ENCODE measurements at regions not wholly inside any gene's neighbourhood (a gene's known extent, or its start where the extent isn't known, plus 50 kb on each side); places are given as distances from the start of the nearest gene placed in this dataset.

- peaks cover 4% of the 10 kb centered on the region; the same call in 1 of the 2 replicates for H3K27me3 ChIP-seq
These were observed 151.9 kb upstream of the NRXN3 start for GRCh38 chr14:78018283-78018682.

GRCh38 chr14:78022059-78022458, 148.1 kb upstream of the NRXN3 start:
- H3K4me1 ChIP-seq = no peaks in the 10 kb centered on the region
- no peaks in the 10 kb centered on the region for H3K36me3 ChIP-seq
- peak; percentile 77 for DNase-seq
- no peaks in the 10 kb centered on the region for H3K27me3 ChIP-seq
- TF ChIP-seq, protein P1, sequence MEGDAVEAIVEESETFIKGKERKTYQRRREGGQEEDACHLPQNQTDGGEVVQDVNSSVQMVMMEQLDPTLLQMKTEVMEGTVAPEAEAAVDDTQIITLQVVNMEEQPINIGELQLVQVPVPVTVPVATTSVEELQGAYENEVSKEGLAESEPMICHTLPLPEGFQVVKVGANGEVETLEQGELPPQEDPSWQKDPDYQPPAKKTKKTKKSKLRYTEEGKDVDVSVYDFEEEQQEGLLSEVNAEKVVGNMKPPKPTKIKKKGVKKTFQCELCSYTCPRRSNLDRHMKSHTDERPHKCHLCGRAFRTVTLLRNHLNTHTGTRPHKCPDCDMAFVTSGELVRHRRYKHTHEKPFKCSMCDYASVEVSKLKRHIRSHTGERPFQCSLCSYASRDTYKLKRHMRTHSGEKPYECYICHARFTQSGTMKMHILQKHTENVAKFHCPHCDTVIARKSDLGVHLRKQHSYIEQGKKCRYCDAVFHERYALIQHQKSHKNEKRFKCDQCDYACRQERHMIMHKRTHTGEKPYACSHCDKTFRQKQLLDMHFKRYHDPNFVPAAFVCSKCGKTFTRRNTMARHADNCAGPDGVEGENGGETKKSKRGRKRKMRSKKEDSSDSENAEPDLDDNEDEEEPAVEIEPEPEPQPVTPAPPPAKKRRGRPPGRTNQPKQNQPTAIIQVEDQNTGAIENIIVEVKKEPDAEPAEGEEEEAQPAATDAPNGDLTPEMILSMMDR (IDR thresholded peaks at IDR 0.05; ENCODE audit: low read depth, low read length) = peak; percentile 80
- no peaks in the 10 kb centered on the region for H3K9me3 ChIP-seq
- H3K4me3 ChIP-seq (ENCODE audit: low read depth, low read length) = no peak overlapping the region

More at GRCh38 chr14:78018283-78018682, 151.9 kb upstream of the NRXN3 start:
- Histone ChIP-seq H3K9me3 (no peaks in the 10 kb centered on the region), H3K4me3 (ENCODE audit: low read depth, low read length) (no peak overlapping the region), H3K4me1 (no peaks in the 10 kb centered on the region), H3K36me3 (no peaks in the 10 kb centered on the region)
- no peak for DNase-seq
- TF ChIP-seq, protein P1 (IDR thresholded peaks at IDR 0.05; ENCODE audit: low read depth, low read length) = no peak

- DNase-seq = no peak
- Histone ChIP-seq H3K4me1 (no peaks in the 10 kb centered on the region), H3K4me3 (ENCODE audit: low read depth, low read length) (no peak overlapping the region), H3K36me3 (no peaks in the 10 kb centered on the region), H3K27me3 (no peaks in the 10 kb centered on the region), H3K9me3 (no peaks in the 10 kb centered on the region)
- TF ChIP-seq, protein P1 (IDR thresholded peaks at IDR 0.05; ENCODE audit: low read depth, low read length) = no peak
These were observed 147.1 kb upstream of the NRXN3 start for GRCh38 chr14:78023112-78023511.

DNA sequence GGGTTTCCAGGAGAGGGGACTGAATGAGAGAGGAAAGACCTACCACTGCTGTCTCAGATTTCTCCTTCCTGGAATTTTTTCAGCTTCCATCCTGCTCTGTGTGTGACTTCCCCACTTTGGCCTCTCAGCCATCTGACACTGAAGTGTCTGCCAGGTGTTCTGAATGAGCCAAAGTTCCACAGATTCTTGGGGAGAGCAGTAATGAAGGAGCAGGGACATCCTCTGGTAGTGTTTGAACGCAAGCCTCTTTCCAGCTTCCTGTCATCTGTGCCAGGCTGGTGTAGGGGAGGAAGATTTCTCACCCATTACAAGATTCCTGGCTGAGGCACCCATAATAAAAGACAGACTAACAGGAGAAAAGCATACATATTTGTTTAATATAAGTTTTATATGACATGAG, 141.7 kb upstream of the NRXN3 start:
- TF ChIP-seq, protein P1 (IDR thresholded peaks at IDR 0.05; ENCODE audit: low read depth, low read length) = no peak
- Histone ChIP-seq H3K4me3 (ENCODE audit: low read depth, low read length) (no peak overlapping the region), H3K9me3 (no peaks in the 10 kb centered on the region), H3K4me1 (no peaks in the 10 kb centered on the region), H3K27me3 (no peaks in the 10 kb centered on the region), H3K36me3 (no peaks in the 10 kb centered on the region)
- DNase-seq = no peak

- peak; percentile 28 for DNase-seq
- Histone ChIP-seq H3K4me1 (no peaks in the 10 kb centered on the region), H3K27me3 (no peaks in the 10 kb centered on the region), H3K4me3 (ENCODE audit: low read depth, low read length) (no peak overlapping the region), H3K36me3 (no peaks in the 10 kb centered on the region), H3K9me3 (no peaks in the 10 kb centered on the region)
- TF ChIP-seq, protein P1 (IDR thresholded peaks at IDR 0.05; ENCODE audit: low read depth, low read length) = peak; percentile 28
These were observed 140.4 kb upstream of the NRXN3 start for GRCh38 chr14:78029601-78030372.

DNA sequence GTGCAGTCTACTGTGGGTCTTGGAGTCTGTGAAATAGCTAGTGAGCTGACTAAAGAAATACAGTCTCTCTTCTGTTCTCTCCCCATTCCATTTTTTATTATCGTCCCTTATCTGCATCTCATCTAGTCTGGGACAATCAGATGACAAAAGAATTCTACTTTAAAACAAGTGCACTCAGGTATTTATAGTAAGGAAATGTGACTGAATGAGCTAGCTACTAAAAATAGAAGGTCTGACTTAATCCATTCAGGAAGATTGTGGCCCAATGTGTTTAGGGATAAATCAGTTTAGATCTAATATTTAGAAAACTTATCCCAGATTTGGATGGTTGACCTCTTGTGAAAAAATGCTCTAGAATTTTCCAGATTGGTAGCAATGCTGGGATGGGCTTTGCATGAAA, 126.8 kb upstream of the NRXN3 start:
- DNase-seq = no peak
- TF ChIP-seq, protein P1 (IDR thresholded peaks at IDR 0.05; ENCODE audit: low read depth, low read length) = no peak
- H3K27me3 ChIP-seq = no peaks in the 10 kb centered on the region
- H3K9me3 ChIP-seq = no peaks in the 10 kb centered on the region
- no peaks in the 10 kb centered on the region for H3K36me3 ChIP-seq
- H3K4me3 ChIP-seq (ENCODE audit: low read depth, low read length) = no peak overlapping the region
- H3K4me1 ChIP-seq = no peaks in the 10 kb centered on the region
